K562 (cell line): ENCODE measurements at regions not wholly inside any gene's neighbourhood (a gene's known extent, or its start where the extent isn't known, plus 50 kb on each side); places are given as distances from the start of the nearest gene placed in this dataset.

ENCODE experiments used
- ATAC-seq: fragments of 200-7000 bp; cut with Tn5 transposase; 3 replicates; pipeline ENCODE4 v1.9.1; 2020; ENCODE audit warnings: moderate library complexity
- BruUV-seq: library from RNA; stranded (reverse); fragments of 400-500 nt; replicated peaks from 2 replicates; lab custom pipeline; 2021; lab: Mats Ljungman, UMichigan
- CTCF ChIA-PET: fragments of 300-600 bp; formaldehyde crosslinking; extraction: SDS; loops from one replicate; lab custom pipeline; 2021; ENCODE audit warnings: low intra/inter-chr PET ratio; lab: Yijun Ruan, JAX
- POLR2A ChIA-PET: fragments of 300-600, 350-650 bp; sonication (Branson Sonifier 250); formaldehyde crosslinking; extraction: SDS; loops from one replicate; lab custom pipeline; 2021; ENCODE audit warnings: antibody characterized with exemption, inconsistent platforms; lab: Yijun Ruan, JAX
- DNase-seq, 4 experiments: peaks; one replicate each; pipeline versions ENCODE4 v3.0.0 to v3.0.0-alpha.2; 2011 to 2018; ENCODE audit warnings: low spot score in 3 of 4, mixed read lengths in 3 of 4; ENCODE audit errors: extremely low read depth in 1 of 4
- FAIRE-seq: peaks from 2 replicates; lab custom pipeline; 2011; peaks lifted over from hg19 to GRCh38; lab: Jason Lieb, UNC
- H2AFZ ChIP-seq: 2 replicates; pipeline ENCODE4 v1.6.0; 2011; ENCODE audit warnings: low read depth, low read length, control low read depth, inconsistent platforms
- H3K27ac ChIP-seq: fragments of 200-600 bp; 3 replicates; pipeline ENCODE4 v1.8.0; 2011; ENCODE audit warnings: low read depth, mild to moderate bottlenecking, control low read depth, inconsistent platforms, low read length, moderate library complexity, mixed read lengths; ENCODE audit errors: extremely low read depth
- H3K27me3 ChIP-seq, 2 experiments: fragments of 300-600 bp in 1 of 2; 2 replicates in 1 of 2; 3 replicates in 1 of 2; pipeline versions ENCODE4 v1.6.0 to v1.8.0; 2011; ENCODE audit warnings: inconsistent platforms in 2 of 2, low read length in 2 of 2, mild to moderate bottlenecking in 1 of 2, mixed read lengths in 1 of 2, moderate library complexity in 1 of 2; ENCODE audit not compliant: control insufficient read depth in 2 of 2, insufficient read depth in 2 of 2
- H3K36me3 ChIP-seq: fragments of 300-600 bp; 3 replicates; pipeline ENCODE4 v1.8.0; 2011; ENCODE audit warnings: mild to moderate bottlenecking, low read length, inconsistent platforms; ENCODE audit not compliant: control insufficient read depth, insufficient read depth
- H3K4me1 ChIP-seq, 2 experiments: fragments of 200-600 bp in 1 of 2; replicated peaks in 1 of 2; 2 replicates in 1 of 2; 3 replicates in 1 of 2; pipeline versions ENCODE4 v1.5.1 to v1.8.0; 2011; ENCODE audit warnings: inconsistent platforms in 2 of 2, low read length in 2 of 2, mild to moderate bottlenecking in 1 of 2, mixed read lengths in 1 of 2, moderate library complexity in 1 of 2; ENCODE audit not compliant: control insufficient read depth in 2 of 2, insufficient read depth in 2 of 2
- H3K4me2 ChIP-seq: 2 replicates; pipeline ENCODE4 v1.6.1; 2011; ENCODE audit warnings: low read length, control low read depth, inconsistent platforms, mixed read lengths; ENCODE audit not compliant: insufficient read depth
- H3K4me3 ChIP-seq: fragments of 200-600 bp; sonication (generic), shearing (Covaris generic); 2 replicates; pipeline ENCODE4 v1.5.1; 2016; ENCODE audit warnings: control low read depth, inconsistent platforms
- H3K79me2 ChIP-seq: fragments of 200-600 bp; 3 replicates; pipeline ENCODE4 v1.8.0; 2011; ENCODE audit warnings: low read length, inconsistent platforms; ENCODE audit not compliant: control insufficient read depth, insufficient read depth
- H3K9ac ChIP-seq, 2 experiments: 2 replicates each; pipeline versions ENCODE4 v1.6.0 to v1.6.1; 2011; ENCODE audit warnings: low read depth in 2 of 2, low read length in 2 of 2, control low read depth in 1 of 2, inconsistent platforms in 1 of 2, mild to moderate bottlenecking in 1 of 2, mixed read lengths in 1 of 2; ENCODE audit not compliant: insufficient read depth in 1 of 2
- H3K9me1 ChIP-seq: one replicate; pipeline ENCODE4 v1.6.0; 2011; ENCODE audit warnings: inconsistent platforms, mild to moderate bottlenecking, low read length, moderate library complexity; ENCODE audit not compliant: control insufficient read depth, insufficient read depth
- H3K9me3 ChIP-seq: replicated peaks from 2 replicates; pipeline ENCODE4 v1.5.1; 2011; ENCODE audit warnings: low read depth, low read length, inconsistent platforms; ENCODE audit not compliant: control insufficient read depth, insufficient read depth
- H4K20me1 ChIP-seq: replicated peaks from 2 replicates; pipeline ENCODE4 v1.6.1; 2011; ENCODE audit warnings: low read length, inconsistent platforms, mixed read lengths; ENCODE audit not compliant: control insufficient read depth, insufficient read depth
- ATF1 ChIP-seq, 2 experiments: fragments of 450-650 bp in 1 of 2; IDR thresholded peaks; 2 replicates each; pipeline ENCODE4 v1.6.1; 2016; ENCODE audit warnings: missing compliant biosample characterization in 1 of 2, missing genetic modification characterization in 1 of 2
- CBFB ChIP-seq: sonication (generic); formaldehyde crosslinking; IDR thresholded peaks from 2 replicates; pipeline ENCODE4 v1.4.0; 2020; ENCODE audit warnings: mild to moderate bottlenecking, missing genetic modification reagents
- DIDO1 ChIP-seq: fragments of 450-650 bp; IDR thresholded peaks from 2 replicates; pipeline ENCODE4 v1.6.1; 2016; ENCODE audit warnings: low read depth, missing biosample characterization, missing genetic modification characterization
- FOXM1 ChIP-seq, 2 experiments: fragments of 450-650 bp in 1 of 2; sonication (generic) in 1 of 2; formaldehyde crosslinking in 1 of 2; IDR thresholded peaks; 2 replicates each; pipeline versions ENCODE4 v1.6.1 to v1.9.0; 2017 to 2022; ENCODE audit warnings: low read depth in 2 of 2, mild to moderate bottlenecking in 2 of 2, missing genetic modification reagents in 1 of 2, moderate library complexity in 1 of 2
- HMG20A ChIP-seq: fragments of 450-650 bp; formaldehyde crosslinking; conservative IDR thresholded peaks from 2 replicates; pipeline ENCODE4 v1.4.0; 2020; ENCODE audit warnings: mild to moderate bottlenecking, mixed read lengths
- PREB ChIP-seq: sonication (generic); formaldehyde crosslinking; IDR thresholded peaks from 2 replicates; pipeline ENCODE4 v1.8.1; 2023; ENCODE audit warnings: mild to moderate bottlenecking, missing genetic modification reagents
- PRMT5 ChIP-seq: sonication (generic); formaldehyde crosslinking; IDR thresholded peaks from 2 replicates; pipeline ENCODE4 v1.5.0; 2020; ENCODE audit warnings: missing genetic modification reagents
- THAP7 ChIP-seq: fragments of 250-450 bp; sonication (Bioruptor Pico); IDR thresholded peaks from 2 replicates; pipeline ENCODE4 v1.5.0; 2021
- ZC3H8 ChIP-seq: fragments of 450-650 bp; IDR thresholded peaks from 2 replicates; pipeline ENCODE4 v1.6.1; 2017
- ZNF143 ChIP-seq: sonication (generic); formaldehyde crosslinking; IDR thresholded peaks from 2 replicates; pipeline ENCODE4 v1.9.0; 2022; ENCODE audit warnings: mild to moderate bottlenecking, missing genetic modification reagents
- ZNF232 ChIP-seq: sonication (generic); formaldehyde crosslinking; IDR thresholded peaks from 2 replicates; pipeline ENCODE4 v1.8.0; 2022; ENCODE audit warnings: mild to moderate bottlenecking, missing genetic modification reagents
- ZNF586 ChIP-seq: fragments of 450-650 bp; formaldehyde crosslinking; conservative IDR thresholded peaks from 2 replicates; pipeline ENCODE4 v1.4.0; 2020; ENCODE audit warnings: mild to moderate bottlenecking, moderate library complexity
- ZNF780A ChIP-seq: fragments of 250-450 bp; sonication (Bioruptor Pico); IDR thresholded peaks from 2 replicates; pipeline ENCODE4 v1.5.0; 2021; ENCODE audit warnings: mild to moderate bottlenecking
- WGBS: fragments of 100-300 bp; shearing (Covaris generic); methylation state at CpG from one replicate; pipeline ENCODE4 v1.1.6; 2016; ENCODE audit warnings: low coverage, mixed read lengths; ENCODE audit not compliant: insufficient coverage; ENCODE audit errors: missing lambda C conversion rate; 5-methylcytosine and 5-hydroxymethylcytosine counted together
- in situ Hi-C: fragments of 300-500 bp; cut with MboI; formaldehyde crosslinking; loops from 4 replicates; pipeline ENCODE4 v1.15.0; 2018; ENCODE audit warnings: inconsistent platforms, mixed read lengths
- intact Hi-C: fragments of 100-400 bp; cut with micrococcal nuclease; formaldehyde crosslinking; loops from 2 replicates; pipeline ENCODE4 v1.14.2; 2022

- no peak for DNase-seq
- Histone ChIP-seq H3K36me3 (no peaks in the 10 kb centered on the region), H3K27ac (no peak overlapping the region), H3K9me1 (no peaks in the 10 kb centered on the region), H4K20me1 (no peaks in the 10 kb centered on the region), H3K4me3 (no peak overlapping the region), H3K4me1 (no peaks in the 10 kb centered on the region), H2AFZ (no peak overlapping the region), H3K9me3 (no peaks in the 10 kb centered on the region), H3K27me3 (no peaks in the 10 kb centered on the region), H3K4me2 (no peak overlapping the region), H3K9ac (no peak overlapping the region), H3K79me2 (no peaks in the 10 kb centered on the region)
- ChIA-PET POLR2A (no interaction called here), CTCF (no interaction called here)
- ATAC-seq: no peak
- no TSS peak for BruUV-seq
- intact Hi-C loops (no loop called here), in situ Hi-C loops (no loop called here)
- no peak for FAIRE-seq
- 0% methylated on average over 2 of the region's 2 CpGs for whole genome bisulfite sequencing
- TF ChIP-seq PRMT5 (CRISPR knock-in tag) (no peak), ZNF780A (CRISPR knock-in tag) (no peak), PREB (CRISPR knock-in tag) (no peak), FOXM1 (IDR thresholded peaks at IDR 0.05; ENCODE audit: low read depth) (no peak), FOXM1 (CRISPR knock-in tag; IDR thresholded peaks at IDR 0.05; ENCODE audit: low read depth) (no peak), ZNF143 (CRISPR knock-in tag) (no peak), ZNF586 (CRISPR knock-in tag) (no peak), HMG20A (no peak), CBFB (CRISPR knock-in tag) (no peak), ATF1 (CRISPR knock-in tag; IDR thresholded peaks at IDR 0.05) (no peak), ATF1 (tag; IDR thresholded peaks at IDR 0.05) (no peak), DIDO1 (tag) (no peak), THAP7 (no peak), ZNF232 (CRISPR knock-in tag) (no peak), ZC3H8 (no peak)
Observed at GRCh38 chrX:127124871-127125270, 305.3 kb downstream of the PRR32 start.
